WTC11 (cell line): ENCODE measurements at regions not wholly inside any gene's neighbourhood (a gene's known extent, or its start where the extent isn't known, plus 50 kb on each side); places are given as distances from the start of the nearest gene placed in this dataset.

ENCODE experiments used
- ATAC-seq: fragments of 200-7000 bp; cut with Tn5 transposase; 2 replicates; pipeline ENCODE4 v1.10.0; 2021; ENCODE audit warnings: mild to moderate bottlenecking, moderate library complexity
- CTCF ChIA-PET: fragments of 300-600 bp; sonication (Branson Sonifier 250); formaldehyde crosslinking; loops from one replicate; lab custom pipeline; 2021; ENCODE audit warnings: antibody characterized with exemption; lab: Charles Lee
- POLR2A ChIA-PET: fragments of 350-600 bp; sonication (Branson Sonifier 250); formaldehyde crosslinking; loops from one replicate; lab custom pipeline; 2021; ENCODE audit warnings: antibody characterized with exemption; lab: Charles Lee
- DNase-seq: peaks from one replicate; pipeline ENCODE4 v3.0.0; 2021; ENCODE audit warnings: low spot score
- H3K27ac Mint-ChIP-seq: 2 replicates; pipeline ENCODE4 v1.8.0; 2021; ENCODE audit warnings: mixed read lengths
- H3K27me3 Mint-ChIP-seq: 2 replicates; pipeline ENCODE4 v1.8.0; 2021; ENCODE audit warnings: low read depth, mild to moderate bottlenecking, moderate library complexity, mixed read lengths
- H3K36me3 Mint-ChIP-seq: 2 replicates; pipeline ENCODE4 v1.8.0; 2021; ENCODE audit warnings: mixed read lengths
- H3K4me1 Mint-ChIP-seq: 2 replicates; pipeline ENCODE4 v1.8.0; 2022; ENCODE audit warnings: mixed read lengths
- H3K4me3 Mint-ChIP-seq: 2 replicates; pipeline ENCODE4 v1.8.0; 2021; ENCODE audit warnings: mild to moderate bottlenecking, moderate library complexity, mixed read lengths
- H3K9me3 Mint-ChIP-seq: 2 replicates; pipeline ENCODE4 v1.8.0; 2021; ENCODE audit warnings: mixed read lengths
- ATF1 ChIP-seq: sonication (generic); formaldehyde crosslinking; IDR thresholded peaks from 2 replicates; pipeline ENCODE4 v1.8.1; 2023; ENCODE audit warnings: mild to moderate bottlenecking, moderate library complexity, missing genetic modification reagents
- CBFB ChIP-seq: sonication (generic); formaldehyde crosslinking; IDR thresholded peaks from 2 replicates; pipeline ENCODE4 v1.8.1; 2022; ENCODE audit warnings: mild to moderate bottlenecking, low read depth, missing genetic modification reagents
- EMX1 ChIP-seq: fragments of 250-450 bp; sonication (Bioruptor Pico); IDR thresholded peaks from 2 replicates; pipeline ENCODE4 v1.8.0; 2021; ENCODE audit warnings: mild to moderate bottlenecking
- ESRRA ChIP-seq: sonication (generic); formaldehyde crosslinking; IDR thresholded peaks from 2 replicates; pipeline ENCODE4 v1.8.1; 2022; ENCODE audit warnings: mild to moderate bottlenecking, missing genetic modification reagents, borderline replicate concordance
- JAZF1 ChIP-seq: fragments of 250-450 bp; sonication (Bioruptor Pico); IDR thresholded peaks from 2 replicates; pipeline ENCODE4 v1.9.0; 2021; ENCODE audit warnings: moderate library complexity, mild to moderate bottlenecking, inconsistent platforms
- NFATC4 ChIP-seq: fragments of 250-450 bp; sonication (Bioruptor Pico); IDR thresholded peaks from 2 replicates; pipeline ENCODE4 v1.9.0; 2021; ENCODE audit warnings: mild to moderate bottlenecking
- NR2C2 ChIP-seq: sonication (generic); formaldehyde crosslinking; IDR thresholded peaks from 2 replicates; pipeline ENCODE4 v1.8.0; 2022; ENCODE audit warnings: mild to moderate bottlenecking, missing genetic modification reagents
- PREB ChIP-seq: sonication (generic); formaldehyde crosslinking; IDR thresholded peaks from 2 replicates; pipeline ENCODE4 v1.8.1; 2022; ENCODE audit warnings: mild to moderate bottlenecking, missing genetic modification reagents, moderate library complexity, borderline replicate concordance
- SP1 ChIP-seq: sonication (generic); formaldehyde crosslinking; conservative IDR thresholded peaks from 2 replicates; pipeline ENCODE4 v1.8.1; 2022; ENCODE audit warnings: missing genetic modification reagents
- TEAD1 ChIP-seq: sonication (generic); formaldehyde crosslinking; IDR thresholded peaks from 2 replicates; pipeline ENCODE4 v1.8.0; 2022; ENCODE audit warnings: mild to moderate bottlenecking, missing genetic modification reagents
- TEAD4 ChIP-seq: sonication (generic); formaldehyde crosslinking; IDR thresholded peaks from 2 replicates; pipeline ENCODE4 v1.8.0; 2022; ENCODE audit warnings: mild to moderate bottlenecking, missing genetic modification reagents
- ZNF263 ChIP-seq: sonication (generic); formaldehyde crosslinking; IDR thresholded peaks from 2 replicates; pipeline ENCODE4 v1.8.1; 2022; ENCODE audit warnings: low read depth, mild to moderate bottlenecking, moderate library complexity, missing genetic modification reagents
- ZNF423 ChIP-seq: fragments of 250-450 bp; sonication (Bioruptor Pico); IDR thresholded peaks from 2 replicates; pipeline ENCODE4 v2.1.2; 2022; ENCODE audit warnings: mild to moderate bottlenecking, moderate library complexity
- TF ChIP-seq, protein P1 (sequence below): sonication (generic); formaldehyde crosslinking; IDR thresholded peaks from 2 replicates; pipeline ENCODE4 v1.8.1; 2023; ENCODE audit warnings: mild to moderate bottlenecking, missing genetic modification reagents, borderline replicate concordance
- TF ChIP-seq, protein P2 (sequence below): sonication (generic); formaldehyde crosslinking; IDR thresholded peaks from 2 replicates; pipeline ENCODE4 v1.8.1; 2023; ENCODE audit warnings: mild to moderate bottlenecking, moderate library complexity, missing genetic modification reagents
- TF ChIP-seq, protein P3 (sequence below): sonication (generic); formaldehyde crosslinking; conservative IDR thresholded peaks from 2 replicates; pipeline ENCODE4 v1.8.1; 2022; ENCODE audit warnings: mild to moderate bottlenecking, missing genetic modification reagents
- TF ChIP-seq, protein P4 (sequence below): sonication (generic); formaldehyde crosslinking; IDR thresholded peaks from 2 replicates; pipeline ENCODE4 v1.8.1; 2022; ENCODE audit warnings: low read depth, mild to moderate bottlenecking, moderate library complexity, missing genetic modification reagents, borderline replicate concordance

DNA sequence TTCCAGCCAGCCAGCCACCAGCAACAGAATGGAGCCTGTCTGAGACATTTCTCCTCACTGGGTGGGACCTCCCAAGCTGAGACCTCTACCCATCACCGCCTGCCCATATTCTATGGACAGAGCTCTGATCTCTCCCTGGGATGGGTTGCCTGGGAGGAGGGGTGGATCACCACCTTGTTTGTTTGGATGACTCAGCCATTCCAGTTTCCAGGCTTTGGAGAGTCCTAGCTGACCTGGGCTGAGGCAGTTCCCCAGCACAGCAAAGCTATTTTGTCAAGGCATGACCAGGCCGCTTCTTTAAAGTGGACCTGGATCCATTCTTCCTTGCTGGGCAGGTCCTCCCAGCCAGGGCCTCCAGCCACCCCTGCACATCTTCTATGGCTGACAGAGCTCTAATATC is 982.3 kb downstream of the DNAJB9 start (continued):
- TF ChIP-seq, protein P1, sequence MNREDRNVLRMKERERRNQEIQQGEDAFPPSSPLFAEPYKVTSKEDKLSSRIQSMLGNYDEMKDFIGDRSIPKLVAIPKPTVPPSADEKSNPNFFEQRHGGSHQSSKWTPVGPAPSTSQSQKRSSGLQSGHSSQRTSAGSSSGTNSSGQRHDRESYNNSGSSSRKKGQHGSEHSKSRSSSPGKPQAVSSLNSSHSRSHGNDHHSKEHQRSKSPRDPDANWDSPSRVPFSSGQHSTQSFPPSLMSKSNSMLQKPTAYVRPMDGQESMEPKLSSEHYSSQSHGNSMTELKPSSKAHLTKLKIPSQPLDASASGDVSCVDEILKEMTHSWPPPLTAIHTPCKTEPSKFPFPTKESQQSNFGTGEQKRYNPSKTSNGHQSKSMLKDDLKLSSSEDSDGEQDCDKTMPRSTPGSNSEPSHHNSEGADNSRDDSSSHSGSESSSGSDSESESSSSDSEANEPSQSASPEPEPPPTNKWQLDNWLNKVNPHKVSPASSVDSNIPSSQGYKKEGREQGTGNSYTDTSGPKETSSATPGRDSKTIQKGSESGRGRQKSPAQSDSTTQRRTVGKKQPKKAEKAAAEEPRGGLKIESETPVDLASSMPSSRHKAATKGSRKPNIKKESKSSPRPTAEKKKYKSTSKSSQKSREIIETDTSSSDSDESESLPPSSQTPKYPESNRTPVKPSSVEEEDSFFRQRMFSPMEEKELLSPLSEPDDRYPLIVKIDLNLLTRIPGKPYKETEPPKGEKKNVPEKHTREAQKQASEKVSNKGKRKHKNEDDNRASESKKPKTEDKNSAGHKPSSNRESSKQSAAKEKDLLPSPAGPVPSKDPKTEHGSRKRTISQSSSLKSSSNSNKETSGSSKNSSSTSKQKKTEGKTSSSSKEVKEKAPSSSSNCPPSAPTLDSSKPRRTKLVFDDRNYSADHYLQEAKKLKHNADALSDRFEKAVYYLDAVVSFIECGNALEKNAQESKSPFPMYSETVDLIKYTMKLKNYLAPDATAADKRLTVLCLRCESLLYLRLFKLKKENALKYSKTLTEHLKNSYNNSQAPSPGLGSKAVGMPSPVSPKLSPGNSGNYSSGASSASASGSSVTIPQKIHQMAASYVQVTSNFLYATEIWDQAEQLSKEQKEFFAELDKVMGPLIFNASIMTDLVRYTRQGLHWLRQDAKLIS (CRISPR knock-in tag): no peak
- no peak for TF ChIP-seq TEAD4 (CRISPR knock-in tag)

DNA sequence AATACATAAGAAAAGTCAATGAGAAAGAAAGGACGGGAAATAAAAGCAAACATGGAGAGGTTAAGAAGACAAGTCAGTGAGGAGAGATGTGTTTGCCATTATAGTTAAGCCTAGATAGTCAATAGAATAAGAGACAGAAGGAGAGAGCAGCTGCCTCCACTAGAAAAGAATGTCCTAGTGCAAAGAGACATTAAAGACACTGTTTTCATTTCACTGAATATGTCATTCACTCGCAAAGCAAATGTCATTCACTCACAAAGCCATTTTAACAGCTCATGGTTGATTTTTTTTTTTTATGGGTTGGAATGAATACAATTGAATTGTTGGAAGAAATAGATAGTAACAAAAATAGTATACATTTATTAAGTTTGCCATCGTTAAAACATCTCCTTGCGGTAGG is 1007.6 kb downstream of the DNAJB9 start:
- ATAC-seq: no peak
- CTCF ChIA-PET: no interaction called here
- POLR2A ChIA-PET: no interaction called here
- no peak for TF ChIP-seq PREB (CRISPR knock-in tag)
- TF ChIP-seq JAZF1: no peak
- no peak for TF ChIP-seq SP1 (CRISPR knock-in tag)
- TF ChIP-seq, protein P2, sequence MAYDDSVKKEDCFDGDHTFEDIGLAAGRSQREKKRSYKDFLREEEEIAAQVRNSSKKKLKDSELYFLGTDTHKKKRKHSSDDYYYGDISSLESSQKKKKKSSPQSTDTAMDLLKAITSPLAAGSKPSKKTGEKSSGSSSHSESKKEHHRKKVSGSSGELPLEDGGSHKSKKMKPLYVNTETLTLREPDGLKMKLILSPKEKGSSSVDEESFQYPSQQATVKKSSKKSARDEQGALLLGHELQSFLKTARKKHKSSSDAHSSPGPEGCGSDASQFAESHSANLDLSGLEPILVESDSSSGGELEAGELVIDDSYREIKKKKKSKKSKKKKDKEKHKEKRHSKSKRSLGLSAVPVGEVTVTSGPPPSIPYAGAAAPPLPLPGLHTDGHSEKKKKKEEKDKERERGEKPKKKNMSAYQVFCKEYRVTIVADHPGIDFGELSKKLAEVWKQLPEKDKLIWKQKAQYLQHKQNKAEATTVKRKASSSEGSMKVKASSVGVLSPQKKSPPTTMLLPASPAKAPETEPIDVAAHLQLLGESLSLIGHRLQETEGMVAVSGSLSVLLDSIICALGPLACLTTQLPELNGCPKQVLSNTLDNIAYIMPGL (CRISPR knock-in tag): no peak
- no peak for TF ChIP-seq ESRRA (CRISPR knock-in tag)
- no peak for TF ChIP-seq TEAD1 (CRISPR knock-in tag)
- TF ChIP-seq NR2C2: no peak
- no peak for TF ChIP-seq ZNF263
- no peak for TF ChIP-seq ATF1
- no peak for TF ChIP-seq EMX1 (CRISPR knock-in tag)
- no peak for TF ChIP-seq NFATC4 (CRISPR knock-in tag)
- TF ChIP-seq, protein P3, sequence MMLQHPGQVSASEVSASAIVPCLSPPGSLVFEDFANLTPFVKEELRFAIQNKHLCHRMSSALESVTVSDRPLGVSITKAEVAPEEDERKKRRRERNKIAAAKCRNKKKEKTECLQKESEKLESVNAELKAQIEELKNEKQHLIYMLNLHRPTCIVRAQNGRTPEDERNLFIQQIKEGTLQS (CRISPR knock-in tag): no peak
- TF ChIP-seq CBFB (CRISPR knock-in tag): no peak
- TF ChIP-seq ZNF423 (CRISPR knock-in tag): no peak
- TF ChIP-seq, protein P4, sequence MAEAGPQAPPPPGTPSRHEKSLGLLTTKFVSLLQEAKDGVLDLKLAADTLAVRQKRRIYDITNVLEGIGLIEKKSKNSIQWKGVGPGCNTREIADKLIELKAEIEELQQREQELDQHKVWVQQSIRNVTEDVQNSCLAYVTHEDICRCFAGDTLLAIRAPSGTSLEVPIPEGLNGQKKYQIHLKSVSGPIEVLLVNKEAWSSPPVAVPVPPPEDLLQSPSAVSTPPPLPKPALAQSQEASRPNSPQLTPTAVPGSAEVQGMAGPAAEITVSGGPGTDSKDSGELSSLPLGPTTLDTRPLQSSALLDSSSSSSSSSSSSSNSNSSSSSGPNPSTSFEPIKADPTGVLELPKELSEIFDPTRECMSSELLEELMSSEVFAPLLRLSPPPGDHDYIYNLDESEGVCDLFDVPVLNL (CRISPR knock-in tag): no peak
- TF ChIP-seq, all 79 proteins: peak for 0
- no peak for DNase-seq
- H3K27me3 Mint-ChIP-seq: no peaks in the 10 kb centered on the region
- peaks cover 83% of the 10 kb centered on the region for H3K4me1 Mint-ChIP-seq
- H3K27ac Mint-ChIP-seq: no peak overlapping the region
- peaks cover 7% of the 10 kb centered on the region for H3K9me3 Mint-ChIP-seq
- peaks cover 26% of the 10 kb centered on the region for H3K36me3 Mint-ChIP-seq
- H3K4me3 Mint-ChIP-seq: no peak overlapping the region

- Mint-ChIP-seq H3K4me3 (no peak overlapping the region), H3K27ac (peak overlapping the region; percentile 60; the same call in 1 of the 2 replicates), H3K4me1 (peaks cover 80% of the 10 kb centered on the region), H3K27me3 (no peaks in the 10 kb centered on the region), H3K36me3 (peaks cover 42% of the 10 kb centered on the region), H3K9me3 (peaks cover 18% of the 10 kb centered on the region)
- CTCF ChIA-PET: no interaction called here
- ATAC-seq (peak; percentile 38; the same call in 1 of the 2 replicates), DNase-seq (no peak)
- TF ChIP-seq ESRRA (CRISPR knock-in tag): no peak
- POLR2A ChIA-PET: no interaction called here
Measured at GRCh38 chr7:109579901-109580300, 1010.2 kb downstream of the DNAJB9 start.
